Endothelial cell of umbilical vein (primary cell): ENCODE measurements at regions not wholly inside any gene's neighbourhood (a gene's known extent, or its start where the extent isn't known, plus 50 kb on each side); places are given as distances from the start of the nearest gene placed in this dataset.

Experiments
- BruUV-seq: library from RNA; stranded (reverse); fragments of 400-500 nt; replicated peaks from 2 replicates; lab custom pipeline; 2021; lab: Mats Ljungman, UMichigan
- CTCF ChIA-PET: fragments of 300-600, 350-600 bp; sonication (Branson Sonifier 250); formaldehyde crosslinking; loops from one replicate; lab custom pipeline; 2021; ENCODE audit warnings: antibody characterized with exemption, inconsistent platforms; lab: Charles Lee
- POLR2A ChIA-PET: fragments of 300-600, 350-600 bp; sonication (Branson Sonifier 250); formaldehyde crosslinking; loops from one replicate; lab custom pipeline; 2021; ENCODE audit warnings: antibody characterized with exemption, inconsistent platforms; lab: Charles Lee
- DNase-seq: peaks from one replicate; pipeline ENCODE4 v3.0.0-alpha.2; 2011; ENCODE audit warnings: low read depth, low spot score
- FAIRE-seq: peaks from 2 replicates; lab custom pipeline; 2011; peaks lifted over from hg19 to GRCh38; lab: Jason Lieb, UNC
- H2AFZ ChIP-seq: 2 replicates; pipeline ENCODE4 v1.6.0; 2012; ENCODE audit warnings: low read depth, low read length, control low read depth, inconsistent platforms
- H3K27ac ChIP-seq: 2 replicates; pipeline ENCODE4 v1.5.1; 2011; ENCODE audit warnings: low read depth, mild to moderate bottlenecking, control low read depth, low read length, moderate library complexity; ENCODE audit not compliant: insufficient read depth
- H3K27me3 ChIP-seq, 2 experiments: 2 replicates each; pipeline versions ENCODE4 v1.6.0 to v1.6.1; 2011; ENCODE audit warnings: low read length in 2 of 2, mixed read lengths in 1 of 2; ENCODE audit not compliant: control insufficient read depth in 2 of 2, insufficient read depth in 2 of 2
- H3K36me3 ChIP-seq, 2 experiments: 2 replicates in 1 of 2; 3 replicates in 1 of 2; pipeline ENCODE4 v1.5.1; 2011; ENCODE audit warnings: low read length in 2 of 2, mild to moderate bottlenecking in 1 of 2, moderate library complexity in 1 of 2; ENCODE audit not compliant: control insufficient read depth in 2 of 2, insufficient read depth in 2 of 2; ENCODE audit errors: extremely low read depth in 1 of 2
- H3K4me1 ChIP-seq: 3 replicates; pipeline ENCODE4 v1.5.1; 2011; ENCODE audit warnings: mild to moderate bottlenecking, low read length; ENCODE audit not compliant: control insufficient read depth, insufficient read depth; ENCODE audit errors: extremely low read depth
- H3K4me2 ChIP-seq: 2 replicates; pipeline ENCODE4 v1.6.1; 2011; ENCODE audit warnings: low read length, control low read depth, mixed read lengths; ENCODE audit not compliant: insufficient read depth
- H3K4me3 ChIP-seq, 3 experiments: fragments of 200-600 bp in 1 of 3; sonication (generic), shearing (Covaris generic) in 1 of 3; replicated peaks in 1 of 3; 2 replicates each; pipeline ENCODE4 v1.5.1; 2011 to 2016; ENCODE audit warnings: control low read depth in 3 of 3, low read length in 3 of 3, mild to moderate bottlenecking in 2 of 3, inconsistent platforms in 1 of 3, low read depth in 1 of 3, moderate library complexity in 1 of 3; ENCODE audit not compliant: insufficient read depth in 1 of 3
- H3K79me2 ChIP-seq: 2 replicates; pipeline ENCODE4 v1.6.0; 2012; ENCODE audit warnings: low read length, inconsistent platforms; ENCODE audit not compliant: control insufficient read depth, insufficient read depth
- H3K9ac ChIP-seq: replicated peaks from 2 replicates; pipeline ENCODE3; 2011; ENCODE audit warnings: low read length, control low read depth; ENCODE audit not compliant: insufficient read depth; ENCODE audit errors: extremely low read depth
- H3K9me1 ChIP-seq: replicated peaks from 3 replicates; pipeline ENCODE4 v1.6.0; 2011; ENCODE audit warnings: mild to moderate bottlenecking, low read length; ENCODE audit not compliant: control insufficient read depth, insufficient read depth; ENCODE audit errors: extremely low read depth
- H3K9me3 ChIP-seq: replicated peaks from 2 replicates; pipeline ENCODE4 v1.5.1; 2012; ENCODE audit warnings: low read length, inconsistent platforms; ENCODE audit not compliant: control insufficient read depth, insufficient read depth
- H4K20me1 ChIP-seq: replicated peaks from 2 replicates; pipeline ENCODE3; 2011; ENCODE audit warnings: mild to moderate bottlenecking, low read length; ENCODE audit not compliant: control insufficient read depth, insufficient read depth; ENCODE audit errors: extremely low read depth
- EZH2 ChIP-seq: IDR thresholded peaks from 2 replicates; pipeline ENCODE4 v1.6.1; 2012; ENCODE audit warnings: borderline replicate concordance, low read depth, mild to moderate bottlenecking, moderate library complexity, low read length, inconsistent platforms; ENCODE audit not compliant: severe bottlenecking
- FOS ChIP-seq: IDR thresholded peaks from 2 replicates; pipeline ENCODE4 v1.6.1; 2011; ENCODE audit warnings: mild to moderate bottlenecking, low read length, moderate library complexity, borderline replicate concordance; ENCODE audit not compliant: insufficient read depth
- GATA2 ChIP-seq: IDR thresholded peaks from 2 replicates; pipeline ENCODE4 v1.7.0; 2011; ENCODE audit warnings: low read depth, mild to moderate bottlenecking, moderate library complexity, mixed read lengths, low read length; ENCODE audit not compliant: insufficient read length, insufficient read depth
- JUN ChIP-seq: IDR thresholded peaks from 2 replicates; pipeline ENCODE4 v1.6.1; 2011; ENCODE audit warnings: borderline replicate concordance, low read depth; ENCODE audit not compliant: insufficient read length, insufficient read depth
- MYC ChIP-seq: IDR thresholded peaks from one replicate; pipeline ENCODE4 v1.6.1; 2011; ENCODE audit warnings: mild to moderate bottlenecking, low read depth, low read length
- POLR2A ChIP-seq: IDR thresholded peaks from 2 replicates; pipeline ENCODE4 v1.6.1; 2012; ENCODE audit warnings: low read depth, mild to moderate bottlenecking, control low read depth, low read length
- POLR2AphosphoS5 ChIP-seq: IDR thresholded peaks from 2 replicates; pipeline ENCODE4 v1.6.1; 2012; ENCODE audit warnings: low read depth, mild to moderate bottlenecking, control low read depth, low read length, moderate library complexity; ENCODE audit not compliant: insufficient read depth
- dilution Hi-C: fragments of 300-500 bp; cut with MboI; formaldehyde crosslinking; loops from one replicate; pipeline ENCODE4 v1.15.0; 2019; ENCODE audit warnings: low sequenced_read_pairs; ENCODE audit not compliant: extremely low pct_ligation_motif_present
- intact Hi-C: fragments of 100-400 bp; cut with micrococcal nuclease; formaldehyde crosslinking; loops from one replicate; pipeline ENCODE4 v1.10.0; 2022
- TF ChIP-seq, protein P1 (sequence below), 2 donors: IDR thresholded peaks; 1 replicate in 1 of 2; 2 replicates in 1 of 2; pipeline ENCODE4 v1.5.1; 2011; ENCODE audit warnings: low read length in 2 of 2, mild to moderate bottlenecking in 2 of 2, moderate library complexity in 2 of 2, control low read depth in 1 of 2, inconsistent platforms in 1 of 2, low read depth in 1 of 2; ENCODE audit not compliant: insufficient read depth in 1 of 2; ENCODE audit errors: extremely low read depth in 1 of 2
- TF ChIP-seq, protein P2 (sequence below): IDR thresholded peaks from 2 replicates; pipeline ENCODE4 v1.6.1; 2011; ENCODE audit not compliant: insufficient read depth, insufficient read length

DNA sequence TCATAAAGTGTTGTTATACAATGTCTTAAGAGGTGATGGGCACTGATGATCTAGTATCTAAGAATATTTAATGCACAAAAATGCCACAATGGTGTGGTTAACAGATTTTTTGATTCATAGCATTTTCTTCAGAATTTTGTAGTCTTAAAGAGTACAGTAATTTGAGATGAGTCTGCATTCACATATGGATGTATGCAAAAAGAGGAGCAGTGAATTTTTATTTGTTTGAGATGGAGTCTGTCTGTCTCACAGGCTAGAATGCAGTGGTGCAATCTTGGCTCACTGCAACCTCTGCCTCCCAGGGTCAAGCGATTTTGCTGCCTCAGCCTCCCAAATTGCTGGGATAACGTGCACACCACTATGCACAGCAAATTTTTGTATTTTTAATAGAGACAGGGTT, 110.5 kb downstream of the ZPLD1 start:
- Histone ChIP-seq H3K4me2 (no peak overlapping the region), H3K27ac (no peak overlapping the region), H3K4me3 (no peak overlapping the region), H3K79me2 (no peaks in the 10 kb centered on the region), H2AFZ (no peak overlapping the region), H3K9me1 (no peaks in the 10 kb centered on the region), H3K9me3 (no peaks in the 10 kb centered on the region), H3K4me1 (no peaks in the 10 kb centered on the region), H3K27me3 (peaks cover 0 to 8% of the 10 kb centered on the region in 2 experiments), H4K20me1 (no peaks in the 10 kb centered on the region), H3K9ac (no peak overlapping the region), H3K36me3 (no peaks in the 10 kb centered on the region)
- DNase-seq (no peak), FAIRE-seq (no peak)
- ChIA-PET CTCF (no interaction called here), POLR2A (no interaction called here)
- no TSS peak for BruUV-seq
- dilution Hi-C loops (no loop called here), intact Hi-C loops (no loop called here)
- TF ChIP-seq, protein P1, sequence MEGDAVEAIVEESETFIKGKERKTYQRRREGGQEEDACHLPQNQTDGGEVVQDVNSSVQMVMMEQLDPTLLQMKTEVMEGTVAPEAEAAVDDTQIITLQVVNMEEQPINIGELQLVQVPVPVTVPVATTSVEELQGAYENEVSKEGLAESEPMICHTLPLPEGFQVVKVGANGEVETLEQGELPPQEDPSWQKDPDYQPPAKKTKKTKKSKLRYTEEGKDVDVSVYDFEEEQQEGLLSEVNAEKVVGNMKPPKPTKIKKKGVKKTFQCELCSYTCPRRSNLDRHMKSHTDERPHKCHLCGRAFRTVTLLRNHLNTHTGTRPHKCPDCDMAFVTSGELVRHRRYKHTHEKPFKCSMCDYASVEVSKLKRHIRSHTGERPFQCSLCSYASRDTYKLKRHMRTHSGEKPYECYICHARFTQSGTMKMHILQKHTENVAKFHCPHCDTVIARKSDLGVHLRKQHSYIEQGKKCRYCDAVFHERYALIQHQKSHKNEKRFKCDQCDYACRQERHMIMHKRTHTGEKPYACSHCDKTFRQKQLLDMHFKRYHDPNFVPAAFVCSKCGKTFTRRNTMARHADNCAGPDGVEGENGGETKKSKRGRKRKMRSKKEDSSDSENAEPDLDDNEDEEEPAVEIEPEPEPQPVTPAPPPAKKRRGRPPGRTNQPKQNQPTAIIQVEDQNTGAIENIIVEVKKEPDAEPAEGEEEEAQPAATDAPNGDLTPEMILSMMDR (IDR thresholded peaks at IDR 0.05; ENCODE audit: extremely low read depth in 1 of 2, insufficient read depth in 1 of 2, low read depth in 1 of 2, low read length in 2 of 2), result no peak
- TF ChIP-seq, protein P2, sequence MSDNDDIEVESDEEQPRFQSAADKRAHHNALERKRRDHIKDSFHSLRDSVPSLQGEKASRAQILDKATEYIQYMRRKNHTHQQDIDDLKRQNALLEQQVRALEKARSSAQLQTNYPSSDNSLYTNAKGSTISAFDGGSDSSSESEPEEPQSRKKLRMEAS, result no peak
- TF ChIP-seq JUN (no peak), POLR2A (no peak), GATA2 (no peak), POLR2AphosphoS5 (no peak), EZH2 (no peak), FOS (no peak), MYC (no peak)
